ENCODE measurements at regions not wholly inside any gene's neighbourhood (a gene's known extent, or its start where the extent isn't known, plus 50 kb on each side); places are given as distances from the start of the nearest gene placed in this dataset.

DNA sequence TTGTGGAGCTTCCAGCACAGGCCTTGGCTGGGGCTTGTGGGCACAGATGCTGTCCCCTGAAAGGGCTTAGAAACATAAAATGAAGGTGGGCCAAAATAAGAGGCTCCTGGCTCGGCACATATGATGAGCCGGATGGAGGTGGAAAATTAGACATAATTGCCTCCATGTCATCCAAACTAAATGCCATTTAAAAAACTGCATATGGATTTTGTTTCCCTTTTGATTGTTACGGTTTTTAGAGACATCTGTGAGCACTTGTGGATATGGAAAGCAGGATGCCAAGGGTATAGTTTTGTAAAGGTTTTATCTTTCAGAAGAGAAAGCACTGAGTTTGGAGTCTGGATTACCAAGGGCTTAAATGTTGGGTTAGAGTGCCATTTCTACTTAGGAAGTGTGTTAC lies 498.3 kb downstream of the RIT2 start:
- TF ChIP-seq, protein P1, sequence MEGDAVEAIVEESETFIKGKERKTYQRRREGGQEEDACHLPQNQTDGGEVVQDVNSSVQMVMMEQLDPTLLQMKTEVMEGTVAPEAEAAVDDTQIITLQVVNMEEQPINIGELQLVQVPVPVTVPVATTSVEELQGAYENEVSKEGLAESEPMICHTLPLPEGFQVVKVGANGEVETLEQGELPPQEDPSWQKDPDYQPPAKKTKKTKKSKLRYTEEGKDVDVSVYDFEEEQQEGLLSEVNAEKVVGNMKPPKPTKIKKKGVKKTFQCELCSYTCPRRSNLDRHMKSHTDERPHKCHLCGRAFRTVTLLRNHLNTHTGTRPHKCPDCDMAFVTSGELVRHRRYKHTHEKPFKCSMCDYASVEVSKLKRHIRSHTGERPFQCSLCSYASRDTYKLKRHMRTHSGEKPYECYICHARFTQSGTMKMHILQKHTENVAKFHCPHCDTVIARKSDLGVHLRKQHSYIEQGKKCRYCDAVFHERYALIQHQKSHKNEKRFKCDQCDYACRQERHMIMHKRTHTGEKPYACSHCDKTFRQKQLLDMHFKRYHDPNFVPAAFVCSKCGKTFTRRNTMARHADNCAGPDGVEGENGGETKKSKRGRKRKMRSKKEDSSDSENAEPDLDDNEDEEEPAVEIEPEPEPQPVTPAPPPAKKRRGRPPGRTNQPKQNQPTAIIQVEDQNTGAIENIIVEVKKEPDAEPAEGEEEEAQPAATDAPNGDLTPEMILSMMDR (IDR thresholded peaks at IDR 0.05; ENCODE audit: low read depth, low read length, poor library complexity, severe bottlenecking): no peak
- no peak for TF ChIP-seq EZH2phosphoT487 (IDR thresholded peaks at IDR 0.05; ENCODE audit: borderline replicate concordance, low read length)

Data from DOHH2 (cell line).